ENCODE measurements at regions not wholly inside any gene's neighbourhood (a gene's known extent, or its start where the extent isn't known, plus 50 kb on each side); places are given as distances from the start of the nearest gene placed in this dataset.

- ChIA-PET CTCF (no interaction called here), POLR2A (no interaction called here)
- H3K27ac ChIP-seq (ENCODE audit: low read length): no peak overlapping the region
- no peaks in the 10 kb centered on the region for H3K36me3 ChIP-seq (ENCODE audit: control insufficient read depth, insufficient read depth, low read length)
- ATAC-seq (no peak), DNase-seq (ENCODE audit: low read depth, low spot score) (no peak)
- in situ Hi-C loops (cut with HindIII; ENCODE audit: low pct_unique_long_range_greater_than_20kb, low sequenced_read_pairs) (no loop called here), intact Hi-C loops (cut with micrococcal nuclease; ENCODE audit: unreplicated experiment) (no loop called here)
- H3K4me1 ChIP-seq (ENCODE audit: control insufficient read depth, insufficient read depth, low read length): no peaks in the 10 kb centered on the region
- H3K4me3 ChIP-seq (ENCODE audit: low read depth in 2 of 2, low read length in 2 of 2): no peak overlapping the region
- no TSS peak for BruUV-seq (replicated peaks)
- TF ChIP-seq, protein P1, sequence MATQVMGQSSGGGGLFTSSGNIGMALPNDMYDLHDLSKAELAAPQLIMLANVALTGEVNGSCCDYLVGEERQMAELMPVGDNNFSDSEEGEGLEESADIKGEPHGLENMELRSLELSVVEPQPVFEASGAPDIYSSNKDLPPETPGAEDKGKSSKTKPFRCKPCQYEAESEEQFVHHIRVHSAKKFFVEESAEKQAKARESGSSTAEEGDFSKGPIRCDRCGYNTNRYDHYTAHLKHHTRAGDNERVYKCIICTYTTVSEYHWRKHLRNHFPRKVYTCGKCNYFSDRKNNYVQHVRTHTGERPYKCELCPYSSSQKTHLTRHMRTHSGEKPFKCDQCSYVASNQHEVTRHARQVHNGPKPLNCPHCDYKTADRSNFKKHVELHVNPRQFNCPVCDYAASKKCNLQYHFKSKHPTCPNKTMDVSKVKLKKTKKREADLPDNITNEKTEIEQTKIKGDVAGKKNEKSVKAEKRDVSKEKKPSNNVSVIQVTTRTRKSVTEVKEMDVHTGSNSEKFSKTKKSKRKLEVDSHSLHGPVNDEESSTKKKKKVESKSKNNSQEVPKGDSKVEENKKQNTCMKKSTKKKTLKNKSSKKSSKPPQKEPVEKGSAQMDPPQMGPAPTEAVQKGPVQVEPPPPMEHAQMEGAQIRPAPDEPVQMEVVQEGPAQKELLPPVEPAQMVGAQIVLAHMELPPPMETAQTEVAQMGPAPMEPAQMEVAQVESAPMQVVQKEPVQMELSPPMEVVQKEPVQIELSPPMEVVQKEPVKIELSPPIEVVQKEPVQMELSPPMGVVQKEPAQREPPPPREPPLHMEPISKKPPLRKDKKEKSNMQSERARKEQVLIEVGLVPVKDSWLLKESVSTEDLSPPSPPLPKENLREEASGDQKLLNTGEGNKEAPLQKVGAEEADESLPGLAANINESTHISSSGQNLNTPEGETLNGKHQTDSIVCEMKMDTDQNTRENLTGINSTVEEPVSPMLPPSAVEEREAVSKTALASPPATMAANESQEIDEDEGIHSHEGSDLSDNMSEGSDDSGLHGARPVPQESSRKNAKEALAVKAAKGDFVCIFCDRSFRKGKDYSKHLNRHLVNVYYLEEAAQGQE (IDR thresholded peaks at IDR 0.05; ENCODE audit: insufficient read depth in 1 of 2, low read depth in 2 of 2, low read length in 1 of 2): no peak
- TF ChIP-seq TCF7L2 (IDR thresholded peaks at IDR 0.05; ENCODE audit: low read depth, low read length) (no peak), SIN3A (IDR thresholded peaks at IDR 0.05; ENCODE audit: borderline replicate concordance, insufficient read depth, low read depth, low read length) (no peak), POLR2AphosphoS5 (IDR thresholded peaks at IDR 0.05; ENCODE audit: low read depth, low read length) (no peak)
- TF ChIP-seq, protein P2, sequence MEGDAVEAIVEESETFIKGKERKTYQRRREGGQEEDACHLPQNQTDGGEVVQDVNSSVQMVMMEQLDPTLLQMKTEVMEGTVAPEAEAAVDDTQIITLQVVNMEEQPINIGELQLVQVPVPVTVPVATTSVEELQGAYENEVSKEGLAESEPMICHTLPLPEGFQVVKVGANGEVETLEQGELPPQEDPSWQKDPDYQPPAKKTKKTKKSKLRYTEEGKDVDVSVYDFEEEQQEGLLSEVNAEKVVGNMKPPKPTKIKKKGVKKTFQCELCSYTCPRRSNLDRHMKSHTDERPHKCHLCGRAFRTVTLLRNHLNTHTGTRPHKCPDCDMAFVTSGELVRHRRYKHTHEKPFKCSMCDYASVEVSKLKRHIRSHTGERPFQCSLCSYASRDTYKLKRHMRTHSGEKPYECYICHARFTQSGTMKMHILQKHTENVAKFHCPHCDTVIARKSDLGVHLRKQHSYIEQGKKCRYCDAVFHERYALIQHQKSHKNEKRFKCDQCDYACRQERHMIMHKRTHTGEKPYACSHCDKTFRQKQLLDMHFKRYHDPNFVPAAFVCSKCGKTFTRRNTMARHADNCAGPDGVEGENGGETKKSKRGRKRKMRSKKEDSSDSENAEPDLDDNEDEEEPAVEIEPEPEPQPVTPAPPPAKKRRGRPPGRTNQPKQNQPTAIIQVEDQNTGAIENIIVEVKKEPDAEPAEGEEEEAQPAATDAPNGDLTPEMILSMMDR (IDR thresholded peaks at IDR 0.05): no peak
- H3K27me3 ChIP-seq (ENCODE audit: control insufficient read depth, insufficient read depth, low read length): no peaks in the 10 kb centered on the region
- no peaks in the 10 kb centered on the region for H3K9me3 ChIP-seq (ENCODE audit: control insufficient read depth, insufficient read depth, low read depth, low read length)
Observed at GRCh38 chr4:159434871-159435241, 332.0 kb downstream of the RAPGEF2 start.

DNA sequence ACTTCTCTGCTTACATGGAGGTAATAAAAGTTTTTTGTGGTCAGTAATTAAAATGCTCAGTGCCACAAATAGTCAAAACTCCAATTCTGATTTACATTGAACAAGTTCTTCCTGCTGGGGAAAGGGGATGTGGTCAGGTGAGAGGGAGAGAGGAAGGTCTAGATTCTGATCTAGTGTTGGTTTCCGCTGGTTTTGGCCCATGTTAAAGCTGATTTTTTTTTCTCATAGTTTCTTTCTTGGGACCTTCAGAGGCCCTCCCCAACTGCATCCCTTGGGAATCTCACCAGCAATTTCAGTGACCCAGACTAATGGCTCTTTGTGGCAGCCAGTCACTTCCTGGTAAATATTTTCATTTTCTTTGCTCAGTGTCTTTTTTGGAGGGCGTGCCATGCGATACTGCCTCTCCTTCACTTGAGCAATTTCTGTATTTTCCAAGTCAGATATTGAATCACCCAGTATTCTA is 332.7 kb downstream of the RAPGEF2 start:
- no peak for DNase-seq (ENCODE audit: low read depth, low spot score)
- Histone ChIP-seq H3K4me1 (ENCODE audit: control insufficient read depth, insufficient read depth, low read length) (no peaks in the 10 kb centered on the region), H3K27me3 (ENCODE audit: control insufficient read depth, insufficient read depth, low read length) (no peaks in the 10 kb centered on the region), H3K4me3 (ENCODE audit: low read depth in 2 of 2, low read length in 2 of 2) (no peak overlapping the region), H3K9me3 (ENCODE audit: control insufficient read depth, insufficient read depth, low read depth, low read length) (no peaks in the 10 kb centered on the region), H3K27ac (ENCODE audit: low read length) (no peak overlapping the region), H3K36me3 (ENCODE audit: control insufficient read depth, insufficient read depth, low read length) (no peaks in the 10 kb centered on the region)
- ChIA-PET POLR2A (no interaction called here), CTCF (no interaction called here)
- no peak for ATAC-seq
- intact Hi-C loops (cut with micrococcal nuclease; ENCODE audit: unreplicated experiment) (no loop called here), in situ Hi-C loops (cut with HindIII; ENCODE audit: low pct_unique_long_range_greater_than_20kb, low sequenced_read_pairs) (no loop called here)
- BruUV-seq (replicated peaks): no TSS peak
- TF ChIP-seq, protein P1 (IDR thresholded peaks at IDR 0.05; ENCODE audit: insufficient read depth in 1 of 2, low read depth in 2 of 2, low read length in 1 of 2): no peak
- TF ChIP-seq POLR2AphosphoS5 (IDR thresholded peaks at IDR 0.05; ENCODE audit: low read depth, low read length): no peak
- no peak for TF ChIP-seq SIN3A (IDR thresholded peaks at IDR 0.05; ENCODE audit: borderline replicate concordance, insufficient read depth, low read depth, low read length)
- TF ChIP-seq TCF7L2 (IDR thresholded peaks at IDR 0.05; ENCODE audit: low read depth, low read length): no peak
- TF ChIP-seq, protein P2 (IDR thresholded peaks at IDR 0.05): no peak

All from Panc1 (cell line).